Loucy (cell line): ENCODE measurements at regions not wholly inside any gene's neighbourhood (a gene's known extent, or its start where the extent isn't known, plus 50 kb on each side); places are given as distances from the start of the nearest gene placed in this dataset.

ENCODE experiments used
- CTCF ChIP-seq: fragments of 200-600 bp; sonication (generic); conservative IDR thresholded peaks from 2 replicates; pipeline ENCODE4 v1.5.1; 2014; ENCODE audit warnings: mild to moderate bottlenecking, antibody characterized with exemption, low read length
- EZH2phosphoT487 ChIP-seq: fragments of 200-600 bp; IDR thresholded peaks from 2 replicates; pipeline ENCODE4 v1.6.1; 2018; ENCODE audit warnings: antibody characterized with exemption, mild to moderate bottlenecking, moderate library complexity, borderline replicate concordance

GRCh38 chr6:87757792-87758191 lies 55.8 kb upstream of the AKIRIN2 start:
- TF ChIP-seq CTCF (no peak), EZH2phosphoT487 (no peak)
